Skeletal muscle cell (primary cell): ENCODE measurements at regions not wholly inside any gene's neighbourhood (a gene's known extent, or its start where the extent isn't known, plus 50 kb on each side); places are given as distances from the start of the nearest gene placed in this dataset.
"Not testable (repeated sequence)": the region's sequence is repeated elsewhere in the genome, so short reads cannot be mapped to it uniquely, and the experiment has no call there.

Experiments
- DNase-seq: peaks from one replicate; pipeline ENCODE4 v3.0.0-alpha.2; 2010; ENCODE audit warnings: low read depth
- H3K4me3 ChIP-seq: 2 replicates; pipeline ENCODE4 v1.5.1; 2011; ENCODE audit warnings: low read depth, mild to moderate bottlenecking, control low read depth, low read length, moderate library complexity

GRCh38 chr18:77329651-77330050 is 80.0 kb downstream of the GALR1 start:
- no peak for DNase-seq
- H3K4me3 ChIP-seq: no peak overlapping the region

DNA sequence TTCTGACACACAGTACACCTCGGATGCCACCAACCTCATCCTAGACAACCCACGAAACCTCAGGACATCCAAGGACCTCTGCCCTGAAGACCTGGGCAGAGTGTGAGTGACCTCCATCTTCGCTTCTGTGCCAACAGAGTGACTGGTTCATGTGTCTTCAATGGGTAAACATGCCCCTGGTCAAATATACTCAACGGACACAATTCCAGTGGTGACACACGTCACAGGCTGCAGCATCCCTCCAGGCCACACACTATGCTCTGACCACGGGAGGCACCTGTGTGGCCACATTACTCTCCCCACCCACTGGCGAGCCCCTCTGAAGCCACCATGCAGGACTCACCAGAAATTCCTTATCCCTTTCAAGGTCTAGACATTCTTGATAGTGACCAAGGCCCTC is 85.2 kb downstream of the GALR1 start:
- no peak for DNase-seq
- no peak overlapping the region for H3K4me3 ChIP-seq

GRCh38 chr18:77337604-77338003 is 88.0 kb downstream of the GALR1 start:
- H3K4me3 ChIP-seq: no peak overlapping the region
- DNase-seq: no peak

DNA sequence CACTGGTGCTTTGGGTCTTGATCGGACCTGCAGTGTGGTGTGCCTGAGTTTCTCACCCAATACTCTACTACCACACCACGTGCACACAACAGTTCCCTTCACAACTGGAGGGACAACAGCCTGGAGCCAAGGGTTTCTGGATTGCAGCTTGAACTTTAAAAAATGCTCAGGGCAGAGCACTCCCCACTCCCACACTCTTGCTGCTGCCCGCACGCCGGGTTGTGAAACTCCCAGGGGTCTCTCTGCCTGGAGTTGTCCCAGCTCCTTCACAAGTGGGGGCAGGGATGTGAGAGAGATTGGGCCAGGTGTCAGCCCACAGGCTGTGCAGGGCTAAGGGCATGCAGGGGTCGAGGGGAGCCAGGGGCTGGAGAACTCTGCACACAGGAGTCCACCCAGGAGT is 89.4 kb downstream of the GALR1 start:
- no peak overlapping the region for H3K4me3 ChIP-seq
- DNase-seq: no peak

DNA sequence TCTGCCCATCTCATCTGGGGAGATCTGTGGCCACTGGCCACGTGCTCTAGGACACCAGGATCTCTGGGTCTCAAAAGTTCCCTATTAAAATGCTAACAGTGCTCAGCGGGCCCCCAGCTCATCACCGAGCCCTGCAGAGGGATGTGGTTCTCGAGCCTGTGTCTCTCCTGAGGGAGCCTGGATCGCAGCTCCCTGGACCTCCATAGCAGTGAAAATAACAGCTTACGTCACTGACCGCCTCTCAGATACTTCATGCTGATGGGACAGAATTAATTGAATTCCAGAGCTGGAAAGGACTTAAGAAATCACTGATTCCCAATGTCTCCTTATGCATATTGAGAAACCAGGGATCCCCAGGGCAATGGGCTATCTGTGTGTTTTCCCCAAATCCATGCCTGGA is 90.0 kb downstream of the GALR1 start:
- DNase-seq: no peak
- H3K4me3 ChIP-seq: no peak overlapping the region

- H3K4me3 ChIP-seq: no peak overlapping the region
- DNase-seq: no peak
Measured at GRCh38 chr18:77340815-77341214, 91.2 kb downstream of the GALR1 start.

- H3K4me3 ChIP-seq: no peak overlapping the region
- no peak for DNase-seq
Measured at GRCh38 chr18:77341527-77342325, 92.1 kb downstream of the GALR1 start.

DNA sequence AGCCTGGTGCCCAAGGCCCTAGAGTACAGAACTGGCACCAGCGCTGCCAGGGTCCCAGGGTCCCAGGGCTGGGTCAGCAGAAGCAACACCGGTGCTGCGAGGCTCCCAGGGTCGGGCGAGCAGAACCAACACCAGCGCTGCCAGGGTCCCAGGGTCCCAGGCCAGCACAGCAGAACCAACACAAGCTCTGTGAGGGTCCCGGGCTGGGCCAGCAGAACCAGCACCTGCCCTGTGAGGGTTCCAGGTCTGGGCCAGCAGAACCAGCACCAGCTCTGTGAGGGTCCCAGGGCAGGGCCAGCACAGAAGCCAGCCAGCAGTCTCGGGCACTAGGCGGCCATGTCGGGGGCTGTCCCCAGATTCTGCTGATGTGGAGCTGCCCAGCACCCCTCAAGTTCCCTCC is 93.1 kb downstream of the GALR1 start:
- no peak overlapping the region for H3K4me3 ChIP-seq
- no peak for DNase-seq

- DNase-seq: no peak
Measured at GRCh38 chr18:77343846-77344510, 94.3 kb downstream of the GALR1 start.

DNA sequence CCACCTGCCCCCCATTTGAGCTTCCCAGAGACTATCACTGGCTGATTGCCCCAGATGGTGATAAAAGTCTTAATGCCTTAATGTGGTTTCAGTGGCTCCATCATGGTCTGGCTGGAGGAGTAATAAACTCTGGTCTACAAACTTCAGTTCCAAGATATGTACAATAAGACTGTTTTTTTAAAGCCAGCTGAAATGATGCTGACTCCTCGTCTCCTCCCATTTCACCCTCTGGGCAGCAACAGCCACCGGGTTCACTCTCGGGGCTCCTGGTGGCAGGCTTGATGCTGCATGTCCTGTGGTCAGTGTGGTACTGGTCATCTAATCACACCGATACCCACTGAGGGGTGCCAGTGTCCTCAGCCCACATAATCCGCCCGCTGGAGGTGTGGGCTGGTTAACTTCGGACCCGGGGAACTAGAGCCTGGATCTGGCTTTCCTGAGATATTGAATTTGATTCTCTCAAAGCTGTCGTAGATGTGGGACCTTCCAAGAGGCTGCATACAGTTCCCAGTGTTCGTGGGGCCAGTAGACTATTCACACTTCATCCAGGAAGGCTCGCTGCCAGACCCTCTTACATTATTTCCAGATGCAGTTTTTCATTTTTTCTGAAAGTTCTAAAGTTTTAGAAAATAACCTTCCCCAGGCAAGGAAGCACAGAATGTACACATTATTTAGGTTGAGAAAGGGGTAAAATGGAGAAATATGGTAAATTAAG is 95.3 kb downstream of the GALR1 start:
- DNase-seq: no peak
- no peak overlapping the region for H3K4me3 ChIP-seq

More at GRCh38 chr18:77343846-77344510, 94.3 kb downstream of the GALR1 start:
- no peak overlapping the region for H3K4me3 ChIP-seq

- peak; percentile 12 for DNase-seq
- no peak overlapping the region for H3K4me3 ChIP-seq
Measured at GRCh38 chr18:77346208-77346810, 96.7 kb downstream of the GALR1 start.

DNA sequence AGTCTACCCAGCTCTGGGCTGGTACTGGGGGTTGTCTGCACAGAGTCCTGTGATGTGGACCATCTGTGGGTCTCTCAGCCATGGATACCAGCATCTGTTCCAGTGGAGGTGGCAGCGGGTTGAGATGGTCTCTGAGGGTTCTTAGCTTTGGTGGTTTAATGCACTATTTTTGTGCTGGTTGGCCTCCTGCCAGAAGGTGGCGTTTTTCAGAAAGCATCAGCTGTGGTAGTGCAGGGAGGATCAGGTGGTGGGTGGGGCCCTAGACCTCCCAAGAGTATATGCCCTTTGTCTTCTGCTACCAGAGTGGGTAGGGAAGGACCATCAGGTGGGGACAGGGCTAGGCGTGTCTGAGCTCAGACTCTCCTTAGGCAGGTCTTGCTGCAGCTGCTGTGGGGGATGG is 103.7 kb downstream of the GALR1 start:
- not testable (repeated sequence) for H3K4me3 ChIP-seq, DNase-seq

DNA sequence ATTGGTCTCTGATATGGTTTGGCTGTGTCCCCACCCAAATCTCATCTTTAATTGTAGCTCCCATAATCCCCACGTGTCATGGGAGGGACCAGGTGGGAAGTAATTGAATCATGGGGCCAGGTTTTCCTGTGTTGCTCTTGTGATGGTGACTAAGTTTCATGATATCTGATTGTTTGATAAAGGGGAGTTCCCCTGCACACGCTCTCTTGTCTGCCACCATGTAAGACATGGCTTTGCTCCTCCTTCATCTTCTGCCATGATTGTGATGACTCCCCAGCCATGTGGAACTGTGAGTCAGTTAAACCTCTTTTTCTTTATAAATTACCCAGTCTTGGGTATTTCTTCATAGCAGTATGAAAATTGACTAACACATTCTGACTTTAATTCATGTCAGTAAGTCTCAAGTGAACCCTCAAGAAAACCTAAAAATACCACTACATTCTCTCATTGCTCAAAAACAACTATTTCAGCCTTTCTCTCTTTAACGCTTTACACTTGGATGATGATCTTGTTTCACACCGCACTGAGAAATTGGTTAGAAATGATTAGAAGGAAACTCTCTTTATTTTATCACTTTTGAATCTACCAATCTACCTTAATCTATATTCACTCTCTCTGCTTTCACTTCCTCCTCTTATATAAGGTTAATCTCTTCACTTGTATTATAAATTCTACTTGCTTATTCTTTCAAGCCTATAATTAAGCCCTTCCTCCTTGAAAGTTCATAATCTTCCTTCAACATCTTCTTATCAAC is 110.1 kb downstream of the GALR1 start:
- DNase-seq: no peak
- H3K4me3 ChIP-seq: no peak overlapping the region

GRCh38 chr18:77360315-77361190 is 110.9 kb downstream of the GALR1 start:
- H3K4me3 ChIP-seq: no peak overlapping the region
- DNase-seq: no peak

- no peak overlapping the region for H3K4me3 ChIP-seq
- no peak for DNase-seq
Measured at GRCh38 chr18:77361382-77361781, 111.7 kb downstream of the GALR1 start.

DNA sequence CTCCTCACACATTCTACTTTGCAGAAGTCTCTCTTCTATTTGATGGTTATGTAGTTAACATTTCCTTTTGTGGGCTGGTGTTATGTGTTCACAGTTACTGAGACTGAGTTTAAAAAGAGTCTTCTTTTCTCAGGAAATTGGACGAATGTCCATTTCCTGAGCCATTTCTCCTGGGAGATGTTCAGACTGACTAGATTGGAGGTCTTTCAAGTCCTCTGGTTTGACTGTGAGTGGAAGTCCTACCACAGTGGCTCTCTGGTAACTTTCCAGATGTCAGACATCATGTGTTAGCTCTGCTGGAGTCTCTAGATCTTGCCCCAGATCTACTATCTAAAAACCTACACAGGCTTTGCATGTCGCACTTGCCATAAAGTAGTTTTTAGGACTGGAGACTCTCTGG is 116.0 kb downstream of the GALR1 start:
- no peak for DNase-seq
- H3K4me3 ChIP-seq: no peak overlapping the region

DNA sequence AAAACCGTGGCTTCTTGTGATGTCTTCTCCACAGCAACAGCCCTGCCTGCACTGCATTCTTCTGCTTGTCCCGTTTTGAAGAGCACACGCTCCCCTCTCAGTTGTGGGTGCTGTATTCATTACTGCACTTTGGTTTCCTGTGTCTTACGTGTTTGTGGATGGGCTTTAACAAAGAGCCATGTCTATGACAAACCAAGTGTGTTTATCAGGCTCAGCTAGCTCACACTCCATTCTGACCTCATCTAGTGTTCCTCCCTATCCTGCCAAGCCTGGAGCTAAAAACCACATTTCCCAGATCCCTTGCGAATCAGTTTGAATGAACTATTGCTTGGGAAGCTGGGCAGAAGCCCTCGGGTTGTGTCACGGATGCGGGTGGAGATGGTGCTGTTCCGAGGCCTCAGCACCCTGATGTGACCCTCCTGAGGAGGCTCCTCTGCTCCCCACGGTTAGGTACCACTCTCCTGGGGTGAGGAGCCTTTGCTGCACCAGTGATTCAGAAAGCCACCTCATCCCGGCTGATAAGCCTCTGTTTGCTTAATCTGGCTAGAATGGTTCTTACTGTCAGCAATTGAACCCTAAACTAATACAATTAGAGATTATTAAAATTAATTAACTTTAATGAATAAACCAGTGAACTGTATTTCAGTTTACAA is 116.5 kb downstream of the GALR1 start:
- DNase-seq: no peak
- H3K4me3 ChIP-seq: no peak overlapping the region
